Mesendoderm (in vitro differentiated cells): ENCODE measurements at regions not wholly inside any gene's neighbourhood (a gene's known extent, or its start where the extent isn't known, plus 50 kb on each side); places are given as distances from the start of the nearest gene placed in this dataset.

ENCODE experiments used
- DNase-seq: peaks from one replicate; pipeline ENCODE4 v3.0.0; 2013
- H2AK5ac ChIP-seq: 2 replicates; pipeline ENCODE4 v1.6.1; 2013; ENCODE audit warnings: low read length, inconsistent platforms
- H2BK120ac ChIP-seq: 2 replicates; pipeline ENCODE4 v1.6.1; 2013; ENCODE audit warnings: low read depth, mild to moderate bottlenecking, low read length, moderate library complexity, mixed read lengths
- H2BK15ac ChIP-seq: replicated peaks from 2 replicates; pipeline ENCODE4 v1.6.1; 2013; ENCODE audit warnings: low read depth, mild to moderate bottlenecking, moderate library complexity
- H2BK5ac ChIP-seq: 2 replicates; pipeline ENCODE4 v1.6.1; 2013; ENCODE audit warnings: low read length, inconsistent platforms
- H3K18ac ChIP-seq: 2 replicates; pipeline ENCODE4 v1.6.1; 2013; ENCODE audit warnings: mild to moderate bottlenecking, low read length, mixed read lengths
- H3K23ac ChIP-seq: one replicate; pipeline ENCODE4 v1.6.1; 2013; ENCODE audit warnings: low read length
- H3K27ac ChIP-seq: 2 replicates; pipeline ENCODE4 v1.5.1; 2013; ENCODE audit warnings: low read depth, mild to moderate bottlenecking, inconsistent platforms, low read length, moderate library complexity
- H3K27me3 ChIP-seq: 2 replicates; pipeline ENCODE4 v1.6.1; 2013; ENCODE audit warnings: low read length, control low read depth, mild to moderate bottlenecking, inconsistent platforms; ENCODE audit not compliant: insufficient read depth, poor library complexity
- H3K36me3 ChIP-seq: 2 replicates; pipeline ENCODE4 v1.6.1; 2013; ENCODE audit warnings: low read length, inconsistent platforms; ENCODE audit not compliant: control insufficient read depth, insufficient read depth
- H3K4ac ChIP-seq: one replicate; pipeline ENCODE4 v1.6.1; 2013; ENCODE audit warnings: low read depth, mild to moderate bottlenecking, low read length, moderate library complexity
- H3K4me1 ChIP-seq: 2 replicates; pipeline ENCODE4 v1.6.1; 2013; ENCODE audit warnings: low read depth, low read length, inconsistent platforms; ENCODE audit not compliant: control insufficient read depth
- H3K4me2 ChIP-seq: 2 replicates; pipeline ENCODE4 v1.6.1; 2013; ENCODE audit warnings: low read length
- H3K4me3 ChIP-seq: 2 replicates; pipeline ENCODE4 v1.5.1; 2013; ENCODE audit warnings: mild to moderate bottlenecking, low read length
- H3K56ac ChIP-seq: one replicate; pipeline ENCODE4 v1.6.1; 2013; ENCODE audit warnings: low read length
- H3K79me1 ChIP-seq: 2 replicates; pipeline ENCODE4 v1.6.1; 2013; ENCODE audit warnings: low read length, inconsistent platforms
- H3K79me2 ChIP-seq: 2 replicates; pipeline ENCODE4 v1.6.1; 2013; ENCODE audit warnings: mild to moderate bottlenecking, low read length; ENCODE audit not compliant: control insufficient read depth, insufficient read depth
- H3K9ac ChIP-seq: 2 replicates; pipeline ENCODE4 v1.6.1; 2013; ENCODE audit warnings: low read length, inconsistent platforms
- H4K5ac ChIP-seq: one replicate; pipeline ENCODE4 v1.6.1; 2013; ENCODE audit warnings: low read length
- H4K8ac ChIP-seq: one replicate; pipeline ENCODE4 v1.6.1; 2013; ENCODE audit warnings: low read depth, mild to moderate bottlenecking, control low read depth, low read length, moderate library complexity
- WGBS: extraction: QIAGEN DNeasy Blood & Tissue Kit; methylation state at CpG from one replicate; pipeline ENCODE4 v1.1.7; 2013; ENCODE audit warnings: low lambda C conversion rate, missing lambda C conversion rate; ENCODE audit not compliant: insufficient coverage; ENCODE audit errors: extremely low coverage; 5-methylcytosine and 5-hydroxymethylcytosine counted together

DNA sequence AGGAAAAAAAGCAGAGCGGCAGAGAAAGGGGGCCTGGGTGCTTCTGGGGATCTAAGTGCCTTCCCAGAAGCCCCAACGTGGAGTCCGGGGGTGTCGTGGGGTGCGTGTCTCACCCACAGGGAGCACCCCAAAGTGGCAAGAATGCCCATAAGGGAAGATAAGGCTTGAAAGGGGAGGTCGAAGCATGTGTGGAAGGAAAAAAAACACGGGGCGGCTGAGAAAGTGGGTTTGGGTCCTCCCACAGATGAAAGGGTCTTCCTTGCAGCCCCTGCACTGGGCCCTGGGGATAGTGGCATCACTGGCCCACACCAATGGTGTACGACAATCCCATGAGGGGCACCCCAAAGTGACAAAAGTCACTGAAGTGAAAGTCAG, 275.5 kb downstream of the ALG10 start:
- Histone ChIP-seq H4K5ac (no peak overlapping the region), H3K4ac (no peak overlapping the region), H2BK15ac (no peak overlapping the region), H3K4me3 (no peak overlapping the region), H3K36me3 (no peaks in the 10 kb centered on the region), H3K4me2 (no peak overlapping the region), H3K56ac (no peak overlapping the region), H2BK120ac (no peak overlapping the region), H3K79me1 (no peaks in the 10 kb centered on the region), H3K4me1 (no peaks in the 10 kb centered on the region), H3K79me2 (no peaks in the 10 kb centered on the region), H3K23ac (no peak overlapping the region), H3K18ac (no peak overlapping the region), H2AK5ac (no peak overlapping the region), H3K27me3 (no peaks in the 10 kb centered on the region), H3K27ac (no peak overlapping the region), H4K8ac (no peak overlapping the region), H2BK5ac (no peak overlapping the region), H3K9ac (no peak overlapping the region)
- no CpG with 5 or more reads among the region's 9 CpGs for WGBS
- DNase-seq, result no peak

DNA sequence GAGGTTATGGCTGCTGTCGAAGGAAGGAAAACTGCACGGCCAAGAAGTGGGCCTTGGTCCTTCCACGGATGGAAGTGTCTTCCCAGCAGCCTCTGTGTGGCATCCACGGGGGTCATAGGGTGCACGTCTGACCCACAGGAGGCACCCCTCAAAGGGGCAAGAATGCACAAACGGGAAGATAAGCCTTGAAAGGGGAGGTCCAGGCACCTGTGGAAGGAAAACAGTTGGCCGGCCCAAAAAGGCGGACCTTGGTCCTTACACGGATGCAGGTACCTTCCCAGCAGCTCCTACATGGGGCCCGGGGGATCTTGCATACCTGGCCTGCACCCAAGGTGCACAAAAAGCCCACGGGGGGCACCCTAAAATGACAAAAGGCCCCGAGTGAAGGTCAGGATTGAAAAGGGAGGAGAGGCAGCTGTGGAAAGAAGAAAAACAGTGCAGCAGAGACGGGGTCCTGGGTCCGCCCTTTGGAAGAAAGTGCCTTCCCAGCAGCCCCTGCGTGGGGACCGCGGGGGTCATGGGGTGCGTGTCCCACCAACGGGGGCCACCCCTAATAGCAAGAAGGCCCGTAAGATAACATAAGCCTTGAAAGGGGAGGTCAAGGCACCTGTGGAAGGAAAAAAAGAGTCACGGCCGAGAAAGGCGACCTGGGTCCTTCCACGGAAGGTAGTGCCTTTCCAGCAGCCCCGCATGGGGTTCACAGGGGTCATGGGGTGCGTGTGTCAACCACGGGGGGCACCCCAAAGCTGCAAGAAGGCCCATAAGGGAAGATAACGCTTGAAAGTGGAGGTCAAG, 276.1 kb downstream of the ALG10 start:
- Histone ChIP-seq H2AK5ac (no peak overlapping the region), H3K4me1 (no peaks in the 10 kb centered on the region), H3K4ac (no peak overlapping the region), H3K56ac (no peak overlapping the region), H3K18ac (no peak overlapping the region), H2BK120ac (no peak overlapping the region), H3K79me1 (no peaks in the 10 kb centered on the region), H3K79me2 (no peaks in the 10 kb centered on the region), H4K5ac (no peak overlapping the region), H3K27me3 (no peaks in the 10 kb centered on the region), H4K8ac (no peak overlapping the region), H3K9ac (no peak overlapping the region), H3K23ac (no peak overlapping the region), H3K27ac (no peak overlapping the region), H3K4me2 (no peak overlapping the region), H2BK5ac (no peak overlapping the region), H3K4me3 (no peak overlapping the region), H2BK15ac (no peak overlapping the region), H3K36me3 (no peaks in the 10 kb centered on the region)
- DNase-seq, result no peak
- WGBS, result no CpG with 5 or more reads among the region's 28 CpGs

DNA sequence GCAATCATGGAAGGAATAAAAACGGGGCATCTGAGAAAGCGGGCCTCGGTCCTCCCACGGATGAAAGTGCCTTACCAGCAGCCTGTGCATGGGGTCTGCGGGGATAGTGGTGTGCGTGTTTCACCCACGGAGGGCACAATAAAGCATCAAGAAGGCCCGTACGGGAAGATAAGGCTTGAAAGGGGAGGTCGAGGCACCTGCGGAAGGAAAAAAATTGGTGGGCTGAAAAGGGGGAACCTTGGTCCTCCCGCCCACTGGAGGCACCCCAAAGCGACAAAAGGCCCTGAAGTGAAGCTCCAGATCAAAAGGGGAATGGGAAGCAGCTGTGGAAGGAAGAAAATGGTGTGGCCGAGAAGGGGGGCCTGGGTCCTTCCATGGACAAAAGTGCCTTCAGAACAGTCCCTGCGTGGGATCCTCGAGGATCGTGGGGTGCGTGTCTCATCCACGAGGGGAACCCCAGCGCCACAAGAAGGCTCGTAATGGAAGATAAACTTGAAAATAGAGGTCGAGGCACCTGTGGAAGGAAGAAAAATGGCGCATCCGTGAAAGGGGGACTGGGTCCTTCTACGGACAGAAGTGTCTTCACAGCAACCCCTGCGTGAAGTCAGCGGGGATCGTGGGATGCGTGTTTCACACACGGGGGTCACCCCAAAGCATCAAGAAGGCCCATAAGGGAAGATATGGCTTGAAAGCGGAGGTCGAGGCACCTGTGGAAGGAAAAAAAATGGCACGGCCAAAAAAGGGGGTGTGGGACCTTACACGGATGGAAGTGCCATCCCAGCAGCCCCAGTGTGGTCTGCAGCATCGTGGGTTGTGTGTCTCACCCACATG, 276.9 kb downstream of the ALG10 start:
- Histone ChIP-seq H3K4me2 (no peak overlapping the region), H3K56ac (no peak overlapping the region), H3K4me3 (no peak overlapping the region), H2BK15ac (no peak overlapping the region), H3K18ac (no peak overlapping the region), H3K79me1 (no peaks in the 10 kb centered on the region), H2AK5ac (no peak overlapping the region), H3K27me3 (no peaks in the 10 kb centered on the region), H4K8ac (no peak overlapping the region), H3K27ac (no peak overlapping the region), H2BK120ac (no peak overlapping the region), H3K36me3 (no peaks in the 10 kb centered on the region), H4K5ac (no peak overlapping the region), H3K9ac (no peak overlapping the region), H3K79me2 (no peaks in the 10 kb centered on the region), H3K4me1 (no peaks in the 10 kb centered on the region), H2BK5ac (no peak overlapping the region), H3K23ac (no peak overlapping the region), H3K4ac (no peak overlapping the region)
- DNase-seq, result no peak
- no CpG with 5 or more reads among the region's 35 CpGs for WGBS

DNA sequence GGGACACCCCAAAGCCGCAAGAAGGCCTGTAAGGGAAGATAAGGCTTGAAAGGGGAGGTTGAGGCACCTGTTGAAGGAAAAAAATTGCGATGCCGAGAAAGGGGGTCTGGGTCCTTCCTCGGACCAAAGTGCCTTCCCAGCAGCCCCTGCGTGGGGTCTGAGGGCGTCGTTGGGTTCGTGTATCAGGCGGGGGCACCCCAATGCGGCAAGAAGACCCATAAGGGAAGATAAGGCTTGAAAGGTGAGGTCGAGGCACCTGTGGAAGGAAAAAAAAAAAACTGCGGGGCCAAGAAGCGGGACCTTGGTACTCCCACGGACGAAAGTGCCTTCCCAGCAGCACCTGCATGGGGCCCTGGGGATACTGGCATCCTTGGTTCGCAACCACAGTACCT, 277.5 kb downstream of the ALG10 start:
- Histone ChIP-seq H3K18ac (no peak overlapping the region), H3K4me2 (no peak overlapping the region), H2BK120ac (no peak overlapping the region), H3K4me3 (no peak overlapping the region), H3K9ac (no peak overlapping the region), H3K27ac (no peak overlapping the region), H3K27me3 (no peaks in the 10 kb centered on the region), H3K4ac (no peak overlapping the region), H3K4me1 (no peaks in the 10 kb centered on the region), H2BK15ac (no peak overlapping the region), H3K23ac (no peak overlapping the region), H3K79me2 (no peaks in the 10 kb centered on the region), H3K56ac (no peak overlapping the region), H2BK5ac (no peak overlapping the region), H2AK5ac (no peak overlapping the region), H3K79me1 (no peaks in the 10 kb centered on the region), H4K8ac (no peak overlapping the region), H3K36me3 (no peaks in the 10 kb centered on the region), H4K5ac (no peak overlapping the region)
- DNase-seq, result no peak
- WGBS, result no CpG with 5 or more reads among the region's 16 CpGs

DNA sequence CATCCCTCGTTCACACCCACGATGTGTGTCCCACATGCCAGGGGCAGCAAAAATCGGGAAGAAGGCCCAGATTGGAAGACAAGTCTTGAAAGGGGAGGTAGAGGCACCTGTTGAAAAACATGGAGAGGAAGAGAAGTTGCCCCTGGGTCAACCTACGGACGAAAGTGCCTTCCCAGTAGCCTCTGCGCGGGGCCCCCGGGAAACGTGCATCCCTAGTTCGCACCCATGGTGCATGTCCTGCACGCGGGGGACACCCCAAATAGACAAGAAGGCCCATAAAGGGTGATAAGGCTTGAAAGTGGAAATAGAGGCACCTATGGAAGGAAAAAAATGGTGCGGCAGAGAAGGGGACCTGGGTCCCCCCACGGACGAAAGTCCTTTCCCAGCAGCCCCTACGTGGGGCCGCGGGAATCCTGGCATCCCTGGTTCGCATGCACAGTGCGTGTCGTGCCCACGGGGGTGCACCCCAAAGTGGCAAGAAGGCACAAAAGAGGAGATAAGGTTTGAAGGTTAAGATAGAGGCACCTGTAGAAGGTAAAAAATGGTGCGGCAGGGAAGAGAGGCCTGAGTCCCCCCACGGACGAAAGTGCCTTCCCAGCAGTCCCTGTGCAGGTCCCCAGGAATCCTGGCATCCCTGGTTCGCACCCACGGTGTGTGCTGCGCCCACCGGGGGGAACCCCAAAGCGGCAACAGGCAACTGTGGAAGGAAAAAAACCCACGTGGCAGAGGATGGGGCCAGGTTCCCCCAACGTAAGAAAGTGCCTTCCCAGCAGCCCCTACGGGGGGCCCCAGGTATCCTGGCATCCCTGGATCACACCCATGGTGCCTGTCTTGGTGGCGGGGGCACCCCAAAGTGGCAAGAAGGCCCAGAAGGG, 278.3 kb downstream of the ALG10 start:
- H3K4me2 ChIP-seq, result no peak overlapping the region
- no peak overlapping the region for H3K27ac ChIP-seq
- H3K56ac ChIP-seq, result no peak overlapping the region
- H3K4me1 ChIP-seq, result no peaks in the 10 kb centered on the region
- H2BK15ac ChIP-seq, result no peak overlapping the region
- no peak overlapping the region for H4K5ac ChIP-seq
- H3K79me2 ChIP-seq, result no peaks in the 10 kb centered on the region
- WGBS, result no CpG with 5 or more reads among the region's 34 CpGs
- H3K36me3 ChIP-seq, result no peaks in the 10 kb centered on the region
- H3K27me3 ChIP-seq, result no peaks in the 10 kb centered on the region
- DNase-seq, result no peak
- no peak overlapping the region for H3K9ac ChIP-seq
- no peak overlapping the region for H3K4ac ChIP-seq
- H3K23ac ChIP-seq, result no peak overlapping the region
- no peak overlapping the region for H4K8ac ChIP-seq
- H2AK5ac ChIP-seq, result no peak overlapping the region
- no peak overlapping the region for H2BK120ac ChIP-seq
- no peak overlapping the region for H2BK5ac ChIP-seq
- H3K4me3 ChIP-seq, result no peak overlapping the region
- H3K18ac ChIP-seq, result no peak overlapping the region
- H3K79me1 ChIP-seq, result no peaks in the 10 kb centered on the region
